Left ventricle myocardium superior (tissue), 1 donor: ENCODE measurements at regions not wholly inside any gene's neighbourhood (a gene's known extent, or its start where the extent isn't known, plus 50 kb on each side); places are given as distances from the start of the nearest gene placed in this dataset.
"Not testable (repeated sequence)": the region's sequence is repeated elsewhere in the genome, so short reads cannot be mapped to it uniquely, and the experiment has no call there.

Experiments
- ATAC-seq: fragments of 200-7000 bp; cut with Tn5 transposase; one replicate; pipeline ENCODE4 v1.9.1; 2020; ENCODE audit warnings: mild to moderate bottlenecking, moderate library complexity
- DNase-seq: peaks from one replicate; pipeline ENCODE4 v3.0.0-alpha.2; 2020
- intact Hi-C: fragments of 100-400 bp; cut with micrococcal nuclease; formaldehyde crosslinking; loops from one replicate; pipeline ENCODE4 v1.11.0; 2022
- donor health status: DM: no; HTN: yes; CAD: no; lungs with severe emphysema.

GRCh38 chr2:188022389-188022788, 269.3 kb upstream of the GULP1 start:
- DNase-seq (no peak), ATAC-seq (no peak)
- intact Hi-C loops: no loop called here

DNA sequence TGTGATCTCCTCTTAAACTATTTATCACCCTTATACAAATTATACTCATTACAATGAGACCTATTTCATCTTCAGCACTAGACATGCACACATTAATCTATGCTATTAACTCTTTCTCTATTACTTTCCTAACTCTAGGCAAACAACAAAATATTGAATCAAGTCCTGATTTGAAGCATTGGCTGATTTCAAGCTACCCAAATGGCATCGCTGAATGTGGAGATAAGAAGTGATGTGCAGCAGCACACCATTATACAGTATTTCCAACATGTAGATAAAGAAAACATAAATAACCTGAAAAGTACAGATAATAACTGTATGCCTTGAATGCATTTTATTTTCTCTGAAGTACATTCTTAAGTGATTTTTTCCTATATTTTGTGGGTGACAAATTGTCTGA, 268.6 kb upstream of the GULP1 start:
- DNase-seq: no peak
- intact Hi-C loops: no loop called here
- no peak for ATAC-seq

DNA sequence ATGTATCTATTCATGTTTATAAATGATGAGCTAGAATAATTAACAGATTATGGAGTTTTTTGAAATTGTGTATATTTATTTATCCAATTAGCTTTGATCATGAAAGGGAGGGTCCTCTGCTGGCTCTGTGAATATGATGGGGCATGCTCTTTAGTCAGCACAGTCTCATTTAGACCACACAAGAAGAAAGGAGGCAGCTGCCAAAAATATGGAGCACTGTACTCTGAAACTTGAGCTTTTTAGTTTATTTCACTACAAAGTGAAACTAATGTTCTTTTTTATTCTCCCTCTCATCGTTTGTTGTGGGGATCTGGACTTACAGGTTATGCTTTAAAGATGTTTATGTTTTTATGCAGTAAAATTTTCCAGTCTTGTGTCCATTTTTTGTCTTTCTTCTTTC, 266.9 kb upstream of the GULP1 start:
- ATAC-seq (no peak), DNase-seq (no peak)
- intact Hi-C loops: no loop called here

- ATAC-seq: no peak
Observed at GRCh38 chr2:188028739-188029138, 262.9 kb upstream of the GULP1 start.

DNA sequence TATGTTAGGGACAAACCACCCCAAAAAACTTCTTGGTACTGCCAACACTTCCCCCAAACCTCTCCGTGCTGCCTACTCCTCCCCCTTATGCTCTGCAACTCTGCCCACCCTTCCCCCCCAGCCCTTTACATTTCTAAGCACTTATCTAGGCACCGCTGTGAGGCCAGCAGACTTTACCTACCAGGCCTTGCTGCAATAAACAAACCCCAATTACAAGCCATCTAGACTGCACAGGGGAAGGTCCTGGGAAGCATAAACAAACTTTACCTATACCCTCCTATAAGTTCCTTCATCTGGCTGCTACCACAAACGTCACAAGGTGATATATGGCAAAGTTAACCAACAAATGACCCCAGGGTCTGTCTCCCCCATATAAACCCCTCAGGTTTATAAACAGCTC, 259.4 kb upstream of the GULP1 start:
- ATAC-seq (no peak), DNase-seq (no peak)
- intact Hi-C loops: no loop called here

More at GRCh38 chr2:188028739-188029138, 262.9 kb upstream of the GULP1 start:
- intact Hi-C loops: no loop called here
- DNase-seq: no peak

DNA sequence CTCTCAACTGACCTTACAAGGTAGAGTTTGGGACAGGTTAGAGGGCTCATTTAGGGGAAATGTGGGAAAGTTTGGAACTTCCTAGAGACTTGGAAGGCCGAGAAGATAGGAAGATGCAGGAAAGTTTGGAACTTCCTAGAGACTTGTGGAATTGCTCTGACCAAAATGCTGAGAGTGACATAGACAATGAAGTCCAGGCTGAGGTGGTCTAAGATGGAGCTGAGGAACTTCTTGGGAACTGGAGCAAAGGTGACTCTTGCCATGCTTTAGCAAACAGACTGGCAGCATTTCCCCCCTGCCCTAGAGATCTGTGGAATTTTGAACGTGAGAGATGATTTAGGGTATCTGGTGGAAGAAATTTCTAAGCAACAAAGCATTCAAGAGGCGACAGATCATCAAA, 258.9 kb upstream of the GULP1 start:
- intact Hi-C loops: no loop called here
- DNase-seq (no peak), ATAC-seq (no peak)

DNA sequence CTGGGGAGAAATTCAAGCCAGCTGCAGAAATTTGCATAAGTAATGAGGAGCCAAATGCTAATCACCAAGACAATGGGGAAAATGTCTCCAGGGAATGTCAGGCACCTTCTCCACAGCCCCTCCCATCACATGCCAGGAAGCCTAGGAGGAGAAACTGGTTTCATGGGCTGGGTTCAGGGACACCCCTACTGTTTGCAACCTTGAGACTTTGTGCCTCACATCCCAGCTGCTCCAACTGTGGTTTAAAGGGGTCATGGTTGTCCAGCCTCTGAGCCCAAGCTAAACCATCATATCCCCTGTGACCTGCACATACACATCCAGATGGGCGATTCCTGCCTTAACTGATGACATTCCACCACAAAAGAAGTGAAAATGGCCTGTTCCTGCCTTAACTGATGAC, 258.4 kb upstream of the GULP1 start:
- DNase-seq, ATAC-seq, intact Hi-C loops: not testable (repeated sequence)

- intact Hi-C loops, DNase-seq, ATAC-seq: not testable (repeated sequence)
Observed at GRCh38 chr2:188034102-188034501, 257.6 kb upstream of the GULP1 start.

DNA sequence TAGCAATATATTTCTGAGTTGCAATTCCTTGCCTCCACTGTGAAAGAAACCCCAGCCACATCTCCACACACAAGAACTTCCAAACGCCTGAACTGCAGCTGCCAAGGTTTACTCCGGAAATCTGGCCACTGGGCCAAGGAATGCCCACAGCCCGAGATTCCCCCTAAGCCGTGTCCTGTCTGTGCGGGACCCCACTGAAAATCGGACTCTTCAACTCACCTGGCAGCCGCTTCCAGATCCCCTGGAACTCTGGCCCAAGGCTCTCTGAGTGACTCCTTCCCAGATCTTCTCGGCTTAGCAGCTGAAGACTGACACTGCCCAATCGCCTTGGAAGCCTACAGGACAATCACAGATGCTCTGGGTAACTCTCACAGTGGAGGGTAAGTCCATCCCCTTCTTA, 256.3 kb upstream of the GULP1 start:
- DNase-seq, ATAC-seq, intact Hi-C loops: not testable (repeated sequence)

DNA sequence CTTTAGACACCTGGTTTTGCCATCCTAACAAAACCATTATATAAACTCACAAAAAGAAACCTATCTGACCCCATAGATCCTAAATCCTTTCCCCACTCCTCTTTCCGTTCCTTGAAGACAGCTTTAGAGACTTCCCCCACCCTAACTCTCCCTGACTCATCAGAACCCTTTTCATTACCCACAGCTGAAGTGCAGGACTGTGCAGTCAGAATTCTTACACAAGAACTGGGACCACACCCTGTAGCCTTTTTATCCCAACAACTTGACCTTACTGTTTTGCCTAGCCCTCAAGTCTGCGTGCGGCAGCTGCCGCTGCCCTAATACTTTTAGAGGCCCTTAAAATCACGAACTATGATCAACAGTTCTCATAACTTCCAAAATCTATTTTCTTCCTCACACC, 254.9 kb upstream of the GULP1 start:
- DNase-seq, intact Hi-C loops, ATAC-seq: not testable (repeated sequence)

- intact Hi-C loops: no loop called here
- ATAC-seq (no peak), DNase-seq (no peak)
Observed at GRCh38 chr2:188039307-188039706, 252.4 kb upstream of the GULP1 start.

- intact Hi-C loops: no loop called here
- DNase-seq: no peak
- ATAC-seq: no peak
Observed at GRCh38 chr2:188042412-188042811, 249.3 kb upstream of the GULP1 start.

DNA sequence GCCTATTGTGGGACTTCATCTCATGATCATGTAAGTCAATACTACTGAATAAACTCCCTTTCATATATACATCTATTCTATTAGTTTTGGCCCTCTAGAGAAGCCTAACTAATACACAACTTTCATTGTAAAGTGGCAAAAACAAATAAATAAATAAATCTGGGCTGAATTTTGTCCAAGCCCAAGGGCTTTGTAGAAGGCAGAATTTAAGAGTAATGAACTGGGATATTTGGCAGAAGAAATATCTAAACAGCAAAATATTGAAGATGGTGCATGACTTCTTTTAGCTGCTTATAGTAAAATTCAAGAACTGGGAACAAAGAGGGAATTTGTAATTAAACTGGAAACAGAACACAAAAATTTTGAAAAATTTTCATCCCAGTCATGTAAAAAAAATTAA, 246.7 kb upstream of the GULP1 start:
- no peak for ATAC-seq
- DNase-seq: no peak
- intact Hi-C loops: no loop called here

GRCh38 chr2:188046437-188046836, 245.2 kb upstream of the GULP1 start:
- DNase-seq: no peak
- intact Hi-C loops: no loop called here
- no peak for ATAC-seq

DNA sequence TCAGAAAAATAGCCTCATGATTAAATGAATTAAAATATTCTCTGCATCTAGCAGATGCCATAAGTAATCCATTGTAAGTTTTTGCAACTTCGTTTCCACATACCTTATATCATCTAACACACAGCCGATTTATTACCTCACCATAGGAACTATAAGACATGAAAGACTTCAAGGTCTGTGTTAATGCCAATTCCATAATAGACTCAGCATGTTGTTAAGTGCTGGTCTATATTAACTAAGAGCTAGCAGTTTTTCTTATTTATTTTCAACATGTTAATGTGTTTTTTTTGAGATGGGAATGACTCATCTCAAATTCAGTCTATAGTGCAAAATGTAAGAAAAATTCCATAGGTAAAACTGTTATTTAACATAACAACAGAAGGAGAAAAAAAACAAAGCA, 243.9 kb upstream of the GULP1 start:
- DNase-seq (no peak), ATAC-seq (no peak)
- intact Hi-C loops: no loop called here

GRCh38 chr2:188050726-188051125, 240.9 kb upstream of the GULP1 start:
- ATAC-seq (no peak), DNase-seq (no peak)
- intact Hi-C loops: no loop called here

- no peak for ATAC-seq
- intact Hi-C loops: no loop called here
- no peak for DNase-seq
Observed at GRCh38 chr2:188051706-188052105, 240.0 kb upstream of the GULP1 start.

DNA sequence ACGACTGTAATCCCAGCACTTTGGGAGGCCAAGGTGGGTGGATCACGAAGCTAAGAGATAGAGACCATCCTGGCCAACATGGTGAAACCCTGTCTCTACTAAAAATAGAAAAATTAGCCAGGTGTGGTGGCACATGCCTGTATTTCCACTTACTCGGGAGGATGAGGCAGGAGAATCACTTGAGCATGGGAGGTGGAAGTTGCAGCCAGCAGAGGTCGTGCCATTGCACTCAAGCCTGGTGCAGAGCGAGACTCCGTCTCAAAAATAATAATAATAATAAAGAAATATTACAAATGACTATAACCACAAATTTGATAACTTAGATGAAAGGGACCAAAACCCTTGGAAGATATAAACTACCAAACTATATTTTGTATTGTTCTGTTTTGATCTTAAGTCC, 226.3 kb upstream of the GULP1 start:
- ATAC-seq: no peak
- no peak for DNase-seq
- intact Hi-C loops: no loop called here

GRCh38 chr2:188068093-188068492, 223.6 kb upstream of the GULP1 start:
- intact Hi-C loops: no loop called here
- no peak for DNase-seq
- no peak for ATAC-seq

- ATAC-seq (no peak), DNase-seq (no peak)
- intact Hi-C loops: no loop called here
Observed at GRCh38 chr2:188076149-188077056, 215.3 kb upstream of the GULP1 start.

DNA sequence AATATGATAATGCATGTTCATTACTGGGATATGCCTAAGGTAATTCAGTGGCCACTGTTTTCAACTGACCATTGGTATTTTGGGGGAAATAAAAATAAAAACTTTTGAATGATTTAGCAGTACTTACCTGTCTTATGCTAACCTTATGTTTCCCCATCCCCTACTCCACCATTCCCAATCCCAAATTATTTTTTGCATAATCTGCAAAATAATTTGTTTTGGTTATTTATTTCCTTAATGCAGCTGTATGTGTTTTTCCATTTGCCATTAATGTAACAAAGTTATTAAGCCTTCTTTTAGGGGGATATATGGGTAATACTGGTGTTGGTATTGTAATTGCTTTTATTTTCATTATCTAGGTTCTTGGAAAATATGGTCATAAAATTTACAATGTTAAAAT, 213.9 kb upstream of the GULP1 start:
- DNase-seq (no peak), ATAC-seq (no peak)
- intact Hi-C loops: no loop called here
